ENCODE measurements at regions not wholly inside any gene's neighbourhood (a gene's known extent, or its start where the extent isn't known, plus 50 kb on each side); places are given as distances from the start of the nearest gene placed in this dataset.

DNA sequence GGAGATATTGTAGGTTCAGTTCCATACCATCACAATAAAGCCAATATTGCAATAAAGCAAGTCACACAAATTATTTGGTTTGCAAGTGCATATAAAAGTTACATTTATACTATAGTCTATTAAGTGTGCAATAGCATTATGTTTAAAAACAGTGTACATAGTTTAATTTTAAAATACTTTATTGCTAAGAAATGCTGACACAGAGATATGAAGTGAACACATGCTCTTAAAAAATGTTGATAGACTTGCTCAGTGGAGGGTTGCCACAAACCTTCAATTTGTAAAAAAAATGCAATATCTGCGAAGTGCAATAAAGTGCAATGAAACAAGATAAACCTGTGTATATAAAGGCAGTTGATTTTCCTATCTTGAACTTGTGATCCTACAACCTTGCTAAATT is 161.5 kb downstream of the PRDM13 start:
- Histone ChIP-seq H3K4me2 (ENCODE audit: low read depth, low read length, poor library complexity, severe bottlenecking) (no peak overlapping the region), H3K9me2 (replicated peaks; ENCODE audit: insufficient read depth, low read length) (no peaks in the 10 kb centered on the region), H4K20me1 (ENCODE audit: low read depth, low read length) (no peaks in the 10 kb centered on the region), H2AFZ (ENCODE audit: low read depth, low read length, severe bottlenecking) (no peak overlapping the region), H3K9me3 (ENCODE audit: insufficient read depth, low read length) (no peaks in the 10 kb centered on the region), H3K9ac (ENCODE audit: low read length) (no peak overlapping the region), H3F3A (ENCODE audit: insufficient read depth) (no peaks in the 10 kb centered on the region), H3K79me2 (ENCODE audit: insufficient read depth, low read length) (no peaks in the 10 kb centered on the region), H3K4me3 (ENCODE audit: insufficient read depth, low read length, poor library complexity, severe bottlenecking) (no peak overlapping the region), H3K27ac (ENCODE audit: low read depth, low read length) (no peak overlapping the region), H3K27me3 (ENCODE audit: low read length) (no peaks in the 10 kb centered on the region), H3K36me3 (ENCODE audit: low read length) (no peaks in the 10 kb centered on the region)
- TF ChIP-seq EZH2phosphoT487 (conservative IDR thresholded peaks at IDR 0.05; ENCODE audit: low read length), result no peak
- TF ChIP-seq, protein P1, sequence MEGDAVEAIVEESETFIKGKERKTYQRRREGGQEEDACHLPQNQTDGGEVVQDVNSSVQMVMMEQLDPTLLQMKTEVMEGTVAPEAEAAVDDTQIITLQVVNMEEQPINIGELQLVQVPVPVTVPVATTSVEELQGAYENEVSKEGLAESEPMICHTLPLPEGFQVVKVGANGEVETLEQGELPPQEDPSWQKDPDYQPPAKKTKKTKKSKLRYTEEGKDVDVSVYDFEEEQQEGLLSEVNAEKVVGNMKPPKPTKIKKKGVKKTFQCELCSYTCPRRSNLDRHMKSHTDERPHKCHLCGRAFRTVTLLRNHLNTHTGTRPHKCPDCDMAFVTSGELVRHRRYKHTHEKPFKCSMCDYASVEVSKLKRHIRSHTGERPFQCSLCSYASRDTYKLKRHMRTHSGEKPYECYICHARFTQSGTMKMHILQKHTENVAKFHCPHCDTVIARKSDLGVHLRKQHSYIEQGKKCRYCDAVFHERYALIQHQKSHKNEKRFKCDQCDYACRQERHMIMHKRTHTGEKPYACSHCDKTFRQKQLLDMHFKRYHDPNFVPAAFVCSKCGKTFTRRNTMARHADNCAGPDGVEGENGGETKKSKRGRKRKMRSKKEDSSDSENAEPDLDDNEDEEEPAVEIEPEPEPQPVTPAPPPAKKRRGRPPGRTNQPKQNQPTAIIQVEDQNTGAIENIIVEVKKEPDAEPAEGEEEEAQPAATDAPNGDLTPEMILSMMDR (IDR thresholded peaks at IDR 0.05; ENCODE audit: insufficient read depth, low read length, poor library complexity, severe bottlenecking), result no peak

DNA sequence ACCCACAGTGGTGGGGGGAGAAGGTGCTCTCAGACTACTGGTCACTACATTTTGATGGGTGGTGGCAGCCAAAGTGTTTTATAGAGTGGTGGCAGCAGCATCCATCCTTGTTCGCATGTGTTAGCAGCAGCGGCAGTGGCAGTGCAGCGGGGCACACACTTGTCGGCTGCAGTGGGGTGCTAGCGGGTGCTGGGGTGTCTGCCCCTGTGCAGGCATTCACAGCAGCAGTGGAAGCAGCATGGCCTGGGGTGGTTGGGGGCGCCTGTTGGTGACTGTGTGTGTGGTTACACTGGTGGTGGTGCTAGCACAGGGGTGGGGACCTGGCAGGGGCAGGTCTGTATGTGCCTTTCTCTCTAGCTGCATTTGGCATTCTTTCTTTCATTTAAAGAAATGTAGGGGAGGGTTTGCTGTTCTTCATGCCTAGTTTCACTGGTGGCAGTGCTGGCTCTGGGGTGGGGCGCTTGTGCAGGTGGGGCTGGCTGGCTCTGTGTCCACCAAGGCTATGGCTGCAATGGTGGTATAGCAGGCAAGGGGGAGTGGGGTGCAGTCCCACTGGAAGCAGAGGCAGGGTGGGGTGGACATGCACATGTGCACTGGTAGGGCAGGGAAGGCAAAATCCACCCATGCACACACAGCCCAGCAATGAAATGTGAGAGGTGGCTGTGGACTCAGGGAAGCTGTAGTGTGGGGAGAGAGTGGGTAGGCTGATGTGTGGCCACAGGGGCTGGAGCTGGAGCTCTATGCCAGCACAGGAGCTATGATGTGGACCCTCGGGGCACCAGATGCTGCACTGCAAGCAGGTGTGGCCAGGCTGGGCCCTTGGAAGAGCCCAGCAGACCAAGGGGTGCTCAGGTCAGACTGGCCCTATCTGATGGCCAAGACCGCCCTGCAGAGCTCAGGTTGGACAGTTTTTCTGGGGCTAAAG is 173.3 kb downstream of the PRDM13 start:
- Histone ChIP-seq H3K27ac (ENCODE audit: low read depth, low read length) (no peak overlapping the region), H2AFZ (ENCODE audit: low read depth, low read length, severe bottlenecking) (no peak overlapping the region), H4K20me1 (ENCODE audit: low read depth, low read length) (no peaks in the 10 kb centered on the region), H3K9ac (ENCODE audit: low read length) (no peak overlapping the region), H3K79me2 (ENCODE audit: insufficient read depth, low read length) (no peaks in the 10 kb centered on the region), H3K9me3 (ENCODE audit: insufficient read depth, low read length) (no peaks in the 10 kb centered on the region), H3K4me2 (ENCODE audit: low read depth, low read length, poor library complexity, severe bottlenecking) (no peak overlapping the region), H3K9me2 (replicated peaks; ENCODE audit: insufficient read depth, low read length) (no peaks in the 10 kb centered on the region), H3F3A (ENCODE audit: insufficient read depth) (no peaks in the 10 kb centered on the region), H3K4me3 (ENCODE audit: insufficient read depth, low read length, poor library complexity, severe bottlenecking) (no peak overlapping the region), H3K27me3 (ENCODE audit: low read length) (no peaks in the 10 kb centered on the region), H3K36me3 (ENCODE audit: low read length) (no peaks in the 10 kb centered on the region)
- TF ChIP-seq, protein P1 (IDR thresholded peaks at IDR 0.05; ENCODE audit: insufficient read depth, low read length, poor library complexity, severe bottlenecking), result no peak
- no peak for TF ChIP-seq EZH2phosphoT487 (conservative IDR thresholded peaks at IDR 0.05; ENCODE audit: low read length)

DNA sequence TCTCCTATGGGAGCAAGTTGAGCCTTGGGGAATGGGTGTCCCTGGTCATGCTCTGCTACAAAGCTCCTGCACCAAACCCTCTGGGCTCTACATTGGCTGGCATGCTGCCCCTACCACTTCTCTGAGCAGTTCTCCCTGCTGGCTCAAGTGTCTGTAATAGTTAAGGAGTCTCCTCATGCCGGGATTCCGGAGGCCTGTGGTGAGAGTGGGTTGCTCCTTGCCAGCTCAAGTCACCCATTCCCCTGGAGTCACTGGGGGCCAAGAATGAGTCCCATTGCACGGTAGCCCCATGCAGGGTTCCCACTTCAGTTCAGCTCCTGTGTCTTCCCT is 173.9 kb downstream of the PRDM13 start:
- no peak overlapping the region for H3K4me3 ChIP-seq (ENCODE audit: insufficient read depth, low read length, poor library complexity, severe bottlenecking)
- H3K27ac ChIP-seq (ENCODE audit: low read depth, low read length), result no peak overlapping the region
- no peaks in the 10 kb centered on the region for H3K9me3 ChIP-seq (ENCODE audit: insufficient read depth, low read length)
- H3K36me3 ChIP-seq (ENCODE audit: low read length), result no peaks in the 10 kb centered on the region
- no peaks in the 10 kb centered on the region for H4K20me1 ChIP-seq (ENCODE audit: low read depth, low read length)
- H2AFZ ChIP-seq (ENCODE audit: low read depth, low read length, severe bottlenecking), result no peak overlapping the region
- no peak overlapping the region for H3K4me2 ChIP-seq (ENCODE audit: low read depth, low read length, poor library complexity, severe bottlenecking)
- H3K79me2 ChIP-seq (ENCODE audit: insufficient read depth, low read length), result no peaks in the 10 kb centered on the region
- H3K27me3 ChIP-seq (ENCODE audit: low read length), result no peaks in the 10 kb centered on the region
- TF ChIP-seq, protein P1 (IDR thresholded peaks at IDR 0.05; ENCODE audit: insufficient read depth, low read length, poor library complexity, severe bottlenecking), result no peak
- no peak for TF ChIP-seq EZH2phosphoT487 (conservative IDR thresholded peaks at IDR 0.05; ENCODE audit: low read length)
- H3F3A ChIP-seq (ENCODE audit: insufficient read depth), result no peaks in the 10 kb centered on the region
- no peak overlapping the region for H3K9ac ChIP-seq (ENCODE audit: low read length)
- H3K9me2 ChIP-seq (replicated peaks; ENCODE audit: insufficient read depth, low read length), result no peaks in the 10 kb centered on the region

All from SU-DHL-6 (cell line).